K562 (cell line): ENCODE measurements at regions not wholly inside any gene's neighbourhood (a gene's known extent, or its start where the extent isn't known, plus 50 kb on each side); places are given as distances from the start of the nearest gene placed in this dataset.

Source experiments
- CHAMP1 ChIP-seq: fragments of 450-650 bp; IDR thresholded peaks from 2 replicates; pipeline ENCODE4 v1.6.1; 2016; ENCODE audit warnings: mild to moderate bottlenecking
- ELK3 ChIP-seq: fragments of 450-650 bp; formaldehyde crosslinking; IDR thresholded peaks from 2 replicates; pipeline ENCODE4 v1.4.0; 2020; ENCODE audit warnings: mild to moderate bottlenecking
- FIP1L1 ChIP-seq: fragments of 200-400 bp; formaldehyde crosslinking; IDR thresholded peaks from 2 replicates; pipeline ENCODE4 v1.6.1; 2018; ENCODE audit warnings: mild to moderate bottlenecking, low read depth, low read length; ENCODE audit not compliant: poor library complexity, severe bottlenecking
- FOXA1 ChIP-seq: fragments of 450-650 bp; IDR thresholded peaks from 2 replicates; pipeline ENCODE4 v1.6.1; 2016; ENCODE audit warnings: mild to moderate bottlenecking, borderline replicate concordance
- HNRNPL ChIP-seq: fragments of 200-400 bp; formaldehyde crosslinking; IDR thresholded peaks from 2 replicates; pipeline ENCODE4 v1.6.1; 2017; ENCODE audit warnings: low read depth, mild to moderate bottlenecking, low read length
- MEIS2 ChIP-seq: fragments of 450-650 bp; IDR thresholded peaks from 2 replicates; pipeline ENCODE4 v1.6.1; 2014; ENCODE audit warnings: mild to moderate bottlenecking; ENCODE audit not compliant: partially characterized antibody
- MYC ChIP-seq, 2 experiments: fragments of 250-450 bp in 1 of 2; sonication (Bioruptor Pico) in 1 of 2; IDR thresholded peaks; 2 replicates each; pipeline versions ENCODE4 v1.5.1 to v1.6.1; 2012 to 2021; ENCODE audit warnings: low read depth in 2 of 2, borderline replicate concordance in 1 of 2, improper control_type of control experiment in 1 of 2, low read length in 1 of 2, mild to moderate bottlenecking in 1 of 2, moderate library complexity in 1 of 2
- NR2F6 ChIP-seq: fragments of 450-650 bp; formaldehyde crosslinking; IDR thresholded peaks from 2 replicates; pipeline ENCODE4 v1.4.0; 2020; ENCODE audit warnings: mild to moderate bottlenecking
- PHB ChIP-seq: fragments of 250-450 bp; sonication (Bioruptor Pico); IDR thresholded peaks from 2 replicates; pipeline ENCODE4 v1.5.0; 2021
- RFX5 ChIP-seq: IDR thresholded peaks from 2 replicates; pipeline ENCODE4 v1.6.1; 2011; ENCODE audit warnings: low read depth, mild to moderate bottlenecking, improper control_type of control experiment, low read length
- TCF7L2 ChIP-seq: fragments of 150-350 bp; IDR thresholded peaks from 2 replicates; pipeline ENCODE4 v1.6.1; 2016; ENCODE audit warnings: low read depth, mild to moderate bottlenecking, low read length, moderate library complexity
- TFAP4 ChIP-seq: sonication (generic); formaldehyde crosslinking; IDR thresholded peaks from 2 replicates; pipeline ENCODE4 v1.8.0; 2022; ENCODE audit warnings: missing genetic modification reagents, mild to moderate bottlenecking, moderate library complexity, borderline replicate concordance
- ZBTB11 ChIP-seq, 3 experiments: fragments of 200-800 bp in 1 of 3; fragments of 250-450 bp in 1 of 3; fragments of 450-650 bp in 1 of 3; sonication (Bioruptor Pico) in 1 of 3; sonication (Bioruptor generic) in 1 of 3; formaldehyde crosslinking in 1 of 3; IDR thresholded peaks; 2 replicates each; pipeline versions ENCODE4 v1.6.1 to v1.8.0; 2016 to 2022; ENCODE audit warnings: mild to moderate bottlenecking in 2 of 3, missing genetic modification characterization in 2 of 3, missing compliant biosample characterization in 1 of 3, moderate library complexity in 1 of 3
- ZBTB34 ChIP-seq: fragments of 250-450 bp; sonication (Bioruptor Pico); IDR thresholded peaks from 2 replicates; pipeline ENCODE4 v1.8.0; 2021; ENCODE audit warnings: mild to moderate bottlenecking, moderate library complexity
- ZNF316 ChIP-seq: fragments of 450-650 bp; IDR thresholded peaks from 2 replicates; pipeline ENCODE4 v1.6.1; 2016
- ZNF79 ChIP-seq: fragments of 250-450 bp; sonication (Bioruptor Pico); IDR thresholded peaks from 2 replicates; pipeline ENCODE4 v1.4.0; 2020; ENCODE audit warnings: low read depth, mild to moderate bottlenecking, moderate library complexity

GRCh38 chr1:212558693-212559480 is 49.7 kb upstream of the ATF3 start (continued):
- peak in 1 of 3 experiments; percentile 56; a peak in 1 of 6 replicates for TF ChIP-seq ZBTB11 (CRISPR knock-in tag; IDR thresholded peaks at IDR 0.05)
- TF ChIP-seq TFAP4 (CRISPR knock-in tag) = peak; percentile 97
- no peak; the same call in 1 of the 2 replicates for TF ChIP-seq CHAMP1
- TF ChIP-seq FIP1L1 = peak; percentile 90
- TF ChIP-seq ZBTB34 (CRISPR knock-in tag) = no peak
- peak; percentile 95 for TF ChIP-seq ZNF316
- TF ChIP-seq MEIS2 = peak; percentile 37
- 0 out of 2 replicates have a peak, but pooled peaks have one; percentile 6 for TF ChIP-seq ELK3
- TF ChIP-seq PHB (CRISPR knock-in tag) = no peak
- no peak for TF ChIP-seq ZNF79 (CRISPR knock-in tag)
- TF ChIP-seq RFX5 = no peak
- no peak for TF ChIP-seq NR2F6 (CRISPR knock-in tag)
- no peak for TF ChIP-seq FOXA1
- TF ChIP-seq TCF7L2 = no peak
- peak; percentile 90 for TF ChIP-seq MYC (IDR thresholded peaks at IDR 0.05; ENCODE audit: low read depth, low read length)
- TF ChIP-seq MYC (CRISPR knock-in tag; IDR thresholded peaks at IDR 0.05; ENCODE audit: borderline replicate concordance, low read depth) = peak; percentile 85; the same call in 1 of the 2 replicates
- TF ChIP-seq HNRNPL = peak; percentile 12; the same call in 1 of the 2 replicates
